C4-2B (cell line): ENCODE measurements at regions not wholly inside any gene's neighbourhood (a gene's known extent, or its start where the extent isn't known, plus 50 kb on each side); places are given as distances from the start of the nearest gene placed in this dataset.

Experiments
- H3K27ac ChIP-seq: fragments of 450-650 bp; 2 replicates; pipeline ENCODE4 v1.5.1; 2017
- CTCF ChIP-seq: fragments of 450-650 bp; conservative IDR thresholded peaks from 2 replicates; pipeline ENCODE4 v1.5.1; 2017; ENCODE audit warnings: mild to moderate bottlenecking
- ZFX ChIP-seq: fragments of 450-650 bp; IDR thresholded peaks from 2 replicates; pipeline ENCODE4 v1.6.1; 2017

- TF ChIP-seq ZFX, result no peak
- TF ChIP-seq CTCF, result no peak
- no peak overlapping the region for H3K27ac ChIP-seq
Measured at GRCh38 chr17:14506364-14506763, 205.5 kb downstream of the HS3ST3B1 start.

DNA sequence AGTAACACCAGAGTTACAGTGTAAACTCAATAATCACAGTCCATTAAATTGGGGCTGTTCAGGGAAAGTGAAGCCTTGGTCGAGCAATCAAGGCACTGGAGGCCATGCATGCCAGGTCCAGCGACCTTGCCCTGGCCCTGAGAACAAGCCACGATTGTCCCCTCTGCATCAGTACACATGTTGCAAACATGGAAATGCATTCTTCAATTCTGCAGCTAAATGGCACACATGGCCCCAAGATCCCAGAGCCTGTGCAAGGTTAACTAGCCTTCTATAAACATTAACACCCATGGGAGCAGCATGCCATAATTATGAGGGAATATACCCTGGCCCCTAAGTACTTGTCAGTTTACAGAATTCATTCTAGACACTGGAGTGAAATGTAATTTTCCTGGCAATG lies 204.7 kb downstream of the HS3ST3B1 start:
- TF ChIP-seq ZFX, result no peak
- no peak for TF ChIP-seq CTCF
- no peak overlapping the region for H3K27ac ChIP-seq

- no peak overlapping the region for H3K27ac ChIP-seq
- TF ChIP-seq CTCF, result no peak
- TF ChIP-seq ZFX, result no peak
Measured at GRCh38 chr17:14499976-14500375, 199.1 kb downstream of the HS3ST3B1 start.

- H3K27ac ChIP-seq, result no peak overlapping the region
- TF ChIP-seq CTCF, result no peak
- TF ChIP-seq ZFX, result no peak
Measured at GRCh38 chr17:14498812-14499211, 197.9 kb downstream of the HS3ST3B1 start.

- H3K27ac ChIP-seq, result no peak overlapping the region
- TF ChIP-seq ZFX (no peak), CTCF (no peak)
Measured at GRCh38 chr17:14494161-14494560, 193.3 kb downstream of the HS3ST3B1 start.

DNA sequence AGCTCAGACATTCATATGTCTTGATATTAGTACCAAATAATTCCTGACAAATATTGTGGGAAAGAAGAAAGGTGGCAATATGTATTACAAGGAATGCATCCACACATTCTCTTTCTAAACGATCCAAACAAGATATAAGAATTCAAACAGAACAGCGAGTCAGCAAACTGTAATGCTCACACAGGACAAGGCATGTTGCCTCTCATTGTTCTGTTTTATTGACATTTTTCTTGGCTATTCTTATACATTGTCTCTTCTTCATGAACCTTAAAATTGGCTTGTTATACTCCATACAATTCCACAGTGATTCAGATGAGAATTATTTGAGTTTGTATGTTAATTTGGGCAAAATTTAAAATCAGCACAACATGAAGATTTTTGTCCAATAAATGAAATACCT lies 189.1 kb downstream of the HS3ST3B1 start:
- no peak for TF ChIP-seq CTCF
- no peak for TF ChIP-seq ZFX
- H3K27ac ChIP-seq, result no peak overlapping the region

GRCh38 chr17:14488958-14489550 lies 188.2 kb downstream of the HS3ST3B1 start:
- TF ChIP-seq ZFX, result no peak
- no peak for TF ChIP-seq CTCF
- H3K27ac ChIP-seq, result no peak overlapping the region
